NCI-H1092 treated with DMSO at 0.1 percent for 48 hours (cell line): ENCODE measurements at regions not wholly inside any gene's neighbourhood (a gene's known extent, or its start where the extent isn't known, plus 50 kb on each side); places are given as distances from the start of the nearest gene placed in this dataset.

Source experiments
- DNase-seq: peaks from one replicate; lab custom pipeline; 2025; lab: John Stamatoyannopoulos, UW

GRCh38 chr12:19053218-19053617, 76.3 kb upstream of the PLEKHA5 start:
- no peak for DNase-seq

- no peak for DNase-seq
Observed at GRCh38 chr12:19054035-19054434, 75.5 kb upstream of the PLEKHA5 start.

- DNase-seq: no peak
Observed at GRCh38 chr12:19055589-19055988, 73.9 kb upstream of the PLEKHA5 start.

- no peak for DNase-seq
Observed at GRCh38 chr12:19058235-19059021, 71.1 kb upstream of the PLEKHA5 start.

- DNase-seq: no peak
Observed at GRCh38 chr12:19064713-19065112, 64.8 kb upstream of the PLEKHA5 start.

GRCh38 chr12:19065223-19065622, 64.3 kb upstream of the PLEKHA5 start:
- DNase-seq: no peak

- DNase-seq: no peak
Observed at GRCh38 chr12:19065871-19066270, 63.7 kb upstream of the PLEKHA5 start.

GRCh38 chr12:19066475-19067001, 63.0 kb upstream of the PLEKHA5 start:
- DNase-seq: no peak

- no peak for DNase-seq
Observed at GRCh38 chr12:19068137-19068536, 61.4 kb upstream of the PLEKHA5 start.

- no peak for DNase-seq
Observed at GRCh38 chr12:19070341-19070740, 59.2 kb upstream of the PLEKHA5 start.

GRCh38 chr12:19074700-19075099, 54.8 kb upstream of the PLEKHA5 start:
- no peak for DNase-seq

- no peak for DNase-seq
Observed at GRCh38 chr12:19075711-19076340, 53.7 kb upstream of the PLEKHA5 start.
